HG02763 (cell line): ENCODE measurements at regions not wholly inside any gene's neighbourhood (a gene's known extent, or its start where the extent isn't known, plus 50 kb on each side); places are given as distances from the start of the nearest gene placed in this dataset.

Experiments used
- ATAC-seq: cut with Tn5 transposase; IDR thresholded peaks from one replicate; pipeline ENCODE4 v1.9.1; 2021; ENCODE audit warnings: mild to moderate bottlenecking, moderate library complexity; ENCODE audit not compliant: unreplicated experiment

DNA sequence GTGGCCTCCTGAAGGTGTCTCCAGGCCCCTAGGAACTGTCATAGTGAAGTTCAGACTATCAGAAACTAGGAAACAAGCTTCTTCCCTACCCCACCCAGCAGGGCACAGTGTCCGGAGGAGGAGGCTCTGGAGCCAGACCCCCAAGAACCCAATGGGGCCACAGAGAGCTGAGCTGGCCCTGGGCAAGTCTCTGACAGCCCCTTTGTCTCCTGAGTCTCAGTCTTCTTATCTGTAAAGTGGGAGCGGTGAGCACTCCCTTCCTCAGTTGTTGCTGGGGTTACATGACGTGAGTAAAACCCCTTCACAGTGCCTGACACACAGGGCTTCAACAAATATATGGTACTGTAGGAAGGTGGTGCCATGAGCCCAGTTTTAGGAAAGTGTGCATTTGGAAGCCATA is 675.8 kb downstream of the MATN1 start:
- ATAC-seq = no peak

DNA sequence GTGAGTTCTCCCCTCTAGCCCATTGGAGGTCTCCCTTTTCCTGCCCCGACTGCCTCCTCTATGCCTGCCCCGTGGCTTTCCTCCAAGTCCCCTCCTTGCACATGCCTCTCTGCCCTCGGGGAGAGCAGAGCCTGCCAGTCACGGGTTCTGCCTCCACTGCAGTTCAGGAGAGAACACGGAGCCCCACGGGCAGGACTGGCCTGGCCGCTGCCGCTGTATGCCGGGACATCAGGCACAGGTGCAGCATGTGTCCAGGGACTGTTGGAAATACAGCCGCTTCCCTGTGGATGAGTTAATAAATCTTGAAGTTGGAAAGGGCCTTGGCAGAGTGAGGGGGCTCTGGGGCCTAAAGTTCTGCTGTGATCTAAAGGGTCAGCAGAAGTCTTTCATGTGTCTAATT is 676.6 kb downstream of the MATN1 start:
- ATAC-seq = no peak

DNA sequence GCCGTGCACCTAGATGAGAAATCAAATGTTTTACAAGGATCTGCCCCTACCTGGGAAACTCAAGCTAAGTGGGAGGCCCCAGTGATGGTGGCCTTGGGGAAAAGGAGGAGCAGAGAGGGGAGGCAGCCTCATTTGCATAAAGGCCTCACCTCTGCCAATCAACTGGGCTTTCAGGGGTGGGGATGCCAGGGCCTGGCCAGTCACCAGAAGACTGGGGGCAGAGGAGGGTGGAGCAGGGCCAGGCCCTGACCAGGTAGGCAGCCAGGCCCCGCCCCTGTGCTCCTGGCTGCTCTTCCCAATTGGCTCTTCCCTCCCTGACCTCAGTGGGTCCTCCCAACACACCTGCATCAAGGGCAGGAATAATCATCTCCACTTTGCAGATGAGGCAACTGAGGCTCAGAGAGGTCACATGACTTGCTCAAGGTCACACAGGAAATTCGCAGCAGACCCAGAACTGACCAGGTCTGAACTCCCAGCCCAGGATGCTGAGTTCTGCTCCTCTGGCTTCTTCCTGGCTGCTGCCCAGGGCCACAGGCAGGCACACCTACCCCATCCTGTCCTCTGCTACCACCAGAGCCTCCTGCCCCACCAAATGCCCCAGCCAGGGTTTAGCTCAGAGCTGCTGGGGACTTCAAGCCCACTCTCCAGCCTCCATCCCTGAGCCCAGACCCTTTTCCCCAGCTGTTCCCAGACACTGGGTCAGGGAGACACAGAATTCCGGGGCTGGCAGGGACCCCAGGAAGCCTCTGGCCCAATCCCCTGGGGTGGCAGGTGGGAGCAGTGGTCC is 677.9 kb downstream of the MATN1 start:
- no peak for ATAC-seq

DNA sequence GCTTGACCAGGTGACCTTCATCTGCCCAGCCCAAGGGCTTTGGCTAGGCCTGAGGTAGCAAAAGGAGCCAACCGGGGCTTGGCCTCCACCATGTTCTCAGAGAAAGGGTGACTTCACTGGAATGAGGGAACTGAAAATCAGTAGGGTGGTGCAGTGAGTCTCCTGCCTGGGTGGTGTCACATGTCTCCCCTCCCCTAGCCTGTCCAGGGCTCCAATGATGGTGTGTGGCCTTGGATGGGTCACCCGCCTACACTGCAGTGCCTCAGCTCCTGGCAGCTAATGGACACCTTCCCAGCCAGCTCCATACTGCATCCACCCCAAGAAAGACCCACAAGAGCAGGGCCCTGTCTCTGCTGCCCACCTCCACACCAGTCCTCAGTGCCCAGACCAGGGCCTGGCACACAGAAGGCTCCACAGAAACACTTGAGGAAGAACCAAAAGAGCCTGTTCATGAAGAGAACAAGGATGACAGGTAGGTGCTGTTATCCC is 678.7 kb downstream of the MATN1 start:
- ATAC-seq = no peak

DNA sequence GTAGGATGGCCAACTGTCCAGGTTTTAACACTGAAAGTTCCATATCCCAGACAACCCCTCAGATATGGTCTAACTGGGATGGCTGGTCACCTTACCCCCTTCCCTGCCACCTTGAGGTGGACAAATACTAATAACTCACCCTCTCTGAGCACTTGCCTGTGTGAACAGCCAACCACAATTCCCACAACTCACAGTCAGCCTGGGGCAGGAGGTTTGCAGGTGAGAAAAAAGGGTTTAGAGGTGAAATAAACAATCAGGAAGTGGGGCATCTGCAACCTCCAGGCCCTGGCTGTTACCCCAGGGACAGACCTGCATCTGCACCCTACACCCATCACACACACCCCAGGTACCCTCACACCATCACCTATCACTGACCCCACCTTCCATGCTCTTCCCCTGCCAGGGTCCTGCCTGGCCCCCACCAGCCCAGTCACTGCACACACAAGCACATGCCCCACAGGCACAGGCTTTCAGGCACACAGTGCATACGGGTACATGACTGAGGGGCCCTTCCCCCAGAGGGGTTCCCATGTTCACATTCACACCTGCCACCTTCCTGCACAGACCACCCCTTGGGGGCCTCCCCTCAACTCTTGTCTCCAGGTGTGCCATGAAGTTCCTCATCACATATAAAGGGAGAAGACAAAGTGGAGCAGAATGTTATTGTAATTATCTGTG is 679.5 kb downstream of the MATN1 start:
- no peak for ATAC-seq

DNA sequence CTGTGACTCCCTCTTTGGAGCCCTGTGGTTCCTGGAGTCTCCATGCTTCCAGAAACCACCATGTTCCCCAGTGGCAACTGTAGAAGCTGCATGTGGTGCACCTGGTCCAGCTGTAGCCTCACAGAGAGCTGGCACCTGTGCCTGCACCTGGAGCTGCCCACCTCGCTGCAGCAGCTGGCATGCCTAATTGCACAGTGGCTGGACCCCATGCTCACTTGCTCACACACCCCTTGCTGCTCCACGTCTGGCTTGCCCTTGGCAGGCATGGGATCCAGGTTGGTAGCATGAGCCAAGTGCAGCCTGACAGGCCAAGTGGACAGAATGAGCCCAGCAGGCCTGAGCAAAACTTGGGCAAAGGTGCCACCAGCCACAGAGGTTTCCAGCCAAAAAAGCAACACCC is 680.1 kb downstream of the MATN1 start:
- no peak for ATAC-seq

DNA sequence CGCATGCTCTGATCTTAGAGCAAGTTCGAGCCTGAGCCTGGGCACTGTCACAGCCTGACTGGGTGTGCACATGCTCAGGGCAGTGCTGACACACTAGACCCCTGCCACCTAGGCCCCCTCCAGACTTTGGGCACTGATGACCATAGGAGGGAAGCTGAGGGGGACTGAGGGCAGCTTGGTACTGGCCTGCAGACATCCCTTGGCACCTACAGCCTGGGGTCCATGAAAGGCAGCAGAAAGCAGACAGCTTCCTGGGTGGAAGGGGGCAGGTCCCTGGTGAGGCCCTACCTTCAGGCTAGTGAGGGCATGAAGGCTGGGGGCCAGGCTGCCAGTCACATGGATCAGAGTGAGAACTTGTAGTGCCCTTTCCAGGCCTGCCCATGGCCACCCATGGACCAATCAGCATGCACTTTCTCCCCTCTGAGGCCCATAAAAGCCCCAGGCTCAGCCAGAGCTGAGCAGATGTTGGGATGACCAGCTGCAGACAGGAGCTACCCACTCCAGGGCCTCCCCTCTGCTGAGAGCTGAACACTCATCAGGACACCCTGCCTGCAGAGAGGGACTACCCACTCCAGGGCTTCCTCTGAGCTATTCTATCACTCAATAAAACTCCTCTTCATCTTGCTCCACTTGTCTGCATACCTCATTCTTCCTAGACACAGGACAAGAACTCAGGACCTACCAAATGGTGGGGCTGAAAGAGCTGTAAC is 680.8 kb downstream of the MATN1 start:
- no peak for ATAC-seq

DNA sequence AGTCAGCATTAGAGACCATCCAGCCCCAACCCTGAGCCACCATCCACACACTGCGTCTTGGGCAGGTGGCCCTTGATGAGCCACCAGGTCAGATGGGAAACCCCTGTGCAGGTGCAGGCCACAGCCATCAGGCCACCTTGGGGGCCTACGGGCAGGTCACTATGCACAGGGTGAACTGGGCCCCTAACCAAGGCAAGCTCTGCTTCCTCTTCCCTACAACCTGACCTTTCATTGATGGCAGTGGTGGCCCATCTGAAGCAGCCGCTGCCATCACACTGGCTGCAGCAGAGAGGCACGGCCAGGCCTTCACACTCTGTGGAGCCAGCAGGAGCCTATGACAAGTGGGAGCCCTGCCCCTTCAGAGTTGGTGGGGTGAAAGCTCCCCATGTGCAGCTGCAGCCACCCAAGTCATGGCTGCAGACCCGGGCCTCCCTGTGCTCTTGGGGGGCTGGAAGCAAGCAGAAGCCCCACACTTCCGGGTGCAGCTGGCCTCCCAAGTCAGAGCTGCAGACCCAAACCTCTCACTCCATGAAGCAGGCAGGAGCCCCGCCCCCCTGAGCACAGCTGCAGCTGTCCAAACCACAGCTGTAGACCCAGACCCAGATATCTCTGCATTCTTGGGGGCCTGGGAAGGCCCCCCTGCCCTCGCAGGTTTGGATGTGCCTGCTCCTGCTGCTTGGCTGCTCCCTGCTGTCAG is 681.5 kb downstream of the MATN1 start:
- no peak for ATAC-seq

DNA sequence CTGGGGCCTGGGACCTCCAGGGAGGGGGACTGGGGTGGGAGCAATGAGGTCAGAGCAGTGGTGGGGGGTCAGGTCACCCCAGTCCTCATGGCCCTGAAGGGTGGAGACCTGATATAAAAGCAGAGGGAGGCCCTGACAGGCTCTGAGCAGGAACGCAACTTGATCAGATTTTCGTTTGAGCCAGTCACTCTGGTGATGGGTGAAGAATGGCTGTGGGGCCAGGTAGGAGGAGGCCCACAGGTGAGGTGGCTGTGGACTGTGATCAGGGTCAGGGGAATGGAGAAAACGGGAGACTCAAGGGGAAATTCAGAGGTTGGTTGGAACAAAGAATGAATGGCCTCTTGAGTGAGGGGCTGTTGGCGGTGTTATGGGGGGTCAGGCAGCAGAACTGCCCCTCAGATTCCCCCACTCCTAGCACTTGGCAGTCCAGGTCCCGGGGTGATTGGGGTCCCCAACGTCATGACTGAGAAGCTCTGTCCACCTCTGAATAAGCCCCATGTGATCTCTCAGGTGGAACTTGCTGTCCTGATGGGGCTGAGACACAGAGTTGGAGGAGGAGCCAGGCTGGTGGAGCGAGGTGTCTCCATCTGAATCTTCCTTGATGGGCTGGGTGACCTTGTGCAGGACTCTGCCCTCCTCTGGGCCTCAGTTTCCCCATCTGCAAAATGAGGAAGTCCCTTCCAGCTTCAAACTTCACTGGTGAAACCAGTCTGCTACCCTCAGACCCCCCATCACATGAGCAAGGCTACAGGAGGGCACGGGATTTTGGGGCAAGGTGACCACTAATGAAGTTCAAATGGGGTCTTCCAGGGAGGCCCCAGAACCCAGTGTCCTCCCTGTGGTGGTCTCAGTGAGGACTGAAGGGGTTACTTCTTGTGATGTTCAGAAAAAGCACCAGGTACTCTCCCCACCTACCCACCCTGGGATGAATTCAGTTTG is 683.0 kb downstream of the MATN1 start:
- ATAC-seq = no peak

DNA sequence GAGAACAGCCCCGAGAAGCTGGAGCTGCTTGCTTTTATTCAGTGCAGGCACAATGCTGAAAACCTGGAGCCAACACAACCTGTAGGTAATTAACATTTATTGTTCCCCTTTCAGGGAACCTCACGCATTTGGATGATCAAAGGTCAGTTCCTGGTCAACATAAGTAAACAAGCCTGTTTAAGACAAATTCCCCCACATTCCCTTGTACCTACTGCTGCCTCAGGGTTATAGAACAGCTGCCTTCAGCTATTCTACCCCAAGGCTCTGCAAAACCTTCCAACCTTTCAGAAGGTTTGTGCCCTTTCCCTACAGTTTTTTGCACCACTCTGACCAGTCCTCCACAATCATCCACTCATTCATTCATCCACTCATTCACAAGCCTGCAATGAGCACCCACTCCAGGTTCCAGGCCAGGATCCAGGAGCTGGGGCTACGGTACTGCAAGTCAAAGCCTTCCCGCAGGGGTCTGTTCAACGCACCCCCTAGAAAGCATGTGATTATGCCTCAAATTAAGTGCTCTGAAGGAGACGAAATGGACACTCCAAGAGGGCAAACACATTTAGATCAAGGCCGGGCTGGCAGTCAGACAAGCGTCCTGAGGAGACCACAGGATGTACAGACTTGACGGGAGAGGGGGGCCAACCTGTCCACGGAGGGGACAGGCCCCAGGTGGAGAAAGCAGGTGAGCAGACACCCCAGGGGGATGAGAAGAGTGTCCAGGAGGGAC is 683.9 kb downstream of the MATN1 start:
- ATAC-seq = no peak

DNA sequence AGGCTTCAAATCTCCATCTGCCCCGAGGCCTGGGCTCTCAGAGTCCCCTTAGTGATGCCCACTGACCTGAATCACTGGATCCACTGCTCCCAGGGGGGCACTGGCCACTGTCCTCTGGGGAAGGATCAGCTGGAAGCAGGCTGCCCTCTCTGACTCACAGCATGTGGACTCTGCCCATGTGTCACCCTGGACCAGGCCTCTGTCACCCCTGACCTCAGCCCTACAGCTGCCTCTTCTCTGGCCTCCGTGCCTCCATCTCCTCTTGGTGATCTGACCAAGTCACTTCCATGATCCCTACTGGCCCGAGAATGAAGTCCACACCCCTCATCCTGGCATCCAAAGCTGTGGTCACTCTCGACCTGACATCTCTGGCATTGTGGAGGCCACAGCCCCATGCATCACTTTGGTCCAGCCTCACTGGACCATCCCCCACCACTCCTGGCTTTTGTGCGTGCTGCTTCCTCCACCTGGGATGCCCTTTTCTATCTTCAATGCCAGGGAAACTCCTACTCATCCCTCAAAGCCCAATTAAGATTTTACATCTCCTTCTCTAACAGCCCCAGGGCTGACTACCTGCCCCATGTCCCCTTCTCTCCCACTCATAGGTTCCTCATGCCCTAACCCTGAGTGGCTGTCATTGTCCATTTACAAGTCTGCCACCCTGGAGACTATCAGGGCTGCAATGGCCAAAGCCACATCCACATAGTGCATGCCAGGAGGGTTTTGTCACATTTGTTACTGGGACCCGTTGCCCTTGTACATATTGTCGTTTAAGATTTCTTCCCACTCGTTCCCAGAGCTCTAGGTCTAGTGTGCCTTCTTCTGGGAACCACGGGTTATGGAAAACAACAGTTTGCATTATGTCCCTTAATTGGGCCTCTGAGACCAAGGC is 685.0 kb downstream of the MATN1 start:
- no peak for ATAC-seq

DNA sequence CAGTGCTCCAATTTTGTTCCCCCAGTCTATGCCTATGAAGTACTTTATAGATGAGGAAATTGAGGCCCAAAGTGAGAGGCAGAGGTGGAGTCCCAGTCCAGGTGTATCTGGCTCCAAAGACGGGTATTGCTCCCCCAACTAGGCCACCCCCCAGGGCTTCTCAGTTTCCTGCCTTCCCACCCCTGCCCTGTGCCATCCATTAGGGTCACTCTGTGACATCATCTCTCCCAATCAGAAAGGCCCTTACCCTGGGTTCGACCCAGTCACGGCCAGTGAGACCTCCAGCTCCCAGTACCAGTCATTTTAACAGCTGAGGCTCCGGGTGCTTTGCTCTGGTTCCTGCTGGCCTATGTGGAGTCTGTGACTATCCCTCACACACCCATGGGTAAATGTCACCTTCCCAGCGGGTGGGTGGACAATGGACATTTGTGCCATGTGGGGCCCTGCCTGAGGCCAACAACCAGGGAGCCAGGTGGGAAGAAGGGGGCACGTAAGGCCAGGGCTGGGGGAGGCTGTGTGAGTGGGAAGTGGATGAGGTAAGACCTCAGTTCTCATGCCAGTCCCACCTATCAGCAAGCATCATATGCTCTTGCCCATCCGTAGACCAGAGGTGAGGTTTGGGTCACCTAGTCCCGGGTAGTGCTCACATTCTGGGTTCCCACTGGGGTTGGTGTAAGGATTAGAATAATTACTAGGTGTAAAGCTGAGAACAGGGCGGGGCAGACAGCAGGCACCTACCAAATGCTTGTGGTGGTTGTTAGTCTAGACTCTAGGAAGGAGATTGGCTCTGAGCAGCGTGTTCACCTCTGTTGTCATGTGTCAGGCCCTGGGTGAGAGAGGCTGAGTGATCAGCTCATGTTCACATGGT is 685.9 kb downstream of the MATN1 start:
- ATAC-seq = no peak

DNA sequence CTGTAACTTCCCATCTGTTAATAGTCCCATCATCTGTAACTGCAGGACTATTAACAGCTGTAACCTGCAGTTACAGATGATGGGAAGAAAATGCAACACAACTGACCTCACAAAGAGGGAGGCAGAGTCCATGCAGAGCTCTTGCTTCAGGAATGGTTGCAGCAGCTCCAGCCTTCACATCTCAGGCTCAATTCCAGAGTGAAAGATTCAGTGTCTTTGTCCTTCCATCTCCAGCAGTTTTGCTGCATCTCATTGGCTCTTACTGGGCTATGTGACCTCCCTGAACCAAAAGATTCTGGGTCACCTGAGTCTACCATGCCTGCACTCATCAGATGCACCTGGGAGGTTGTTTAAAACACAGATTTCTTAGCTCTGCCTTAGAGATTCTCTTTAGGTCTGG is 686.7 kb downstream of the MATN1 start:
- no peak for ATAC-seq

DNA sequence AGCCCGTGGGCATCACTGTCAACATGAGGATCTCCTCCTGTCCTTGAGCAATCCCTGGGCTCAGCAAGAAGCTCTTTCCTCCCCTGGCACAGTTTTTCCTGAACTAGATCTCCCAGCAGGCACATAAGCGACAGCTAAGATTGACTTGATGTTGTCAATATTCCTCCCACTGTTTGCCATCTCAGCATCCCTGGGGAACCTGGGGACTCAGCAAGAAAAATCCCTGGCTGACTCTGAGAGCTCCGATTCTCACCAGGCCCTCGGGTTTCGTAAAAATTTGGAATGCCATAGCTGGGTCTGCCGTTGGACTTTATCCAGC is 687.2 kb downstream of the MATN1 start:
- no peak for ATAC-seq

DNA sequence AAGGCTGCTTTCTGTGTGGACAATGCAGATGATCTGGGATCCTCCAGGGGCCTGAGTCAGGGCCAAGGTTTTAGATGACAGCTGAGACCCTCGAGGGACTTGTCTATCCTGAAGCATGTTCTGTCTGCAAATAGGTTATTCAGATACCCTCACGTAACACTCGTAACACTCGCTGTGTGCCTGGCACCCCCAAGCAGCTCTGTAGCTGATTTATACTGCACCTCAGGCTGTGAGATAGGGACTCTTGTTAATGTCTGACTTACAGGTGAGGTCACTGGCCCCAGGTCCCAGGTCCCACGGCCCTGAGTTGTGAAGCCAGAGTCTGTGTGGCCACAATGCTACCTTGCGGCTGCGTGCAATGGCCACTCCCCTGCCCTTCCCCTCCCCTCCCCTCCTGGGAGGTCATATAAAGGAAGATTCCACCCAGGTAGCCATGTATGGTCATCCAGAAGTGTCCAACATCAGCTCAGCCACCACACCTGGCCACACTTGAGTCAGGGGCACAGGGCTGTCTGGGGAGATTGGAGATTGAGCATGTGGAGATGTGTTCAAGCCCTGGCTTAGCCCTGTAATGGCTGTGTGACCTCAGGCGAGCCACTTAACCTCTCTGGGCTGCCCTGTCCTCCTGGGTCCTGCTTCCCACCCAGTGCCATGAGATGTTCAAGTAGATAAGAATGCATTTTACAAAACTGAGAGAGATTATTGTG is 687.7 kb downstream of the MATN1 start:
- no peak for ATAC-seq

DNA sequence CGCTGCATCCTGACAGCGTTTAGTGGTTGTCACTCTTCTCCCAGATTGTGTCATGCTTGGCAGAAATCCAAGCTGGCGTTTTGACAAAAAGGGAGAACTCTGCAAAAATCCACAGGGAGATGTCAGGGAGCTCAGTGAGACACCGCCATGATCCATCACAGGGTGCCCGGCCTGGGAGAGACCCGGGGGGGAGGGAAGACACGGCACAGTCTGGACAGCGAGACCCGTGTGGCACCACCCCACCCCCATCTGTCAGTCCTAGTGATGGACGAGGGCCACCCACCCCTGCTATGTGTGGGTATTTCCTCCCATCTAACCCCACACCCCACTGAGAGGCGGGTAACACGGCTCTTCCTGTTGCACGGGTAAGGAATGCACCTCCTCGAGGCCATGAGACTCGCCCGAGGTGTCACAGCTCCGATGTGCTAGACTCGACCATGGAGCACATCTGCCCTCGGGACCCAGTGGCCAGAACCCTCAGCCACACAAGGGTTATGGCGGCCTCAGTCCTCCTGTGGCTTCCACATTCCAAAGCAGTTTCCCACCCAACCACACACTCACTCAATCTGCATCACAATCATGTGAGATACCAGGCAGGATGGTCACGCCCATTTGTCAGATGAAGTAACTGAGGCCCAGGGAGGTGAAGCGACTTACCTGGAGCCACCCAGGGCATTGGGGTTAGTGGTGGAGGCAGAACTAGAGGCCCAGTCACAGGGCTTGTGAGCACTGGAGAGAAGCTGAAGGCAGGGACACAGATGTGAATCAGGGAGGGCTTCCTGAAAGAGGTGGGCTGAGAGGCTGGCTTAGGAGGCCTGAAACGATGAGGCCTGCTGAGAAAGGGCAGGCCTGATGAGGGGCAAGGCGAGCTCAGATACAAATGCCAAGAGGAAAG is 688.5 kb downstream of the MATN1 start:
- ATAC-seq = no peak
